GM18861 (cell line): ENCODE measurements at regions not wholly inside any gene's neighbourhood (a gene's known extent, or its start where the extent isn't known, plus 50 kb on each side); places are given as distances from the start of the nearest gene placed in this dataset.
"Not testable (repeated sequence)": the region's sequence is repeated elsewhere in the genome, so short reads cannot be mapped to it uniquely, and the experiment has no call there.

Source experiments
- ATAC-seq: cut with Tn5 transposase; IDR thresholded peaks from one replicate; pipeline ENCODE4 v1.9.1; 2021; ENCODE audit not compliant: unreplicated experiment

GRCh38 chr7:149930374-149931068 is 56.8 kb downstream of the ATP6V0E2 start:
- not testable (repeated sequence) for ATAC-seq

- ATAC-seq, result not testable (repeated sequence)
These were observed 60.0 kb downstream of the ATP6V0E2 start for GRCh38 chr7:149933776-149934175.

- ATAC-seq, result not testable (repeated sequence)
These were observed 73.6 kb downstream of the ATP6V0E2 start for GRCh38 chr7:149947346-149947745.

GRCh38 chr7:149948444-149948843 is 74.7 kb downstream of the ATP6V0E2 start:
- not testable (repeated sequence) for ATAC-seq

GRCh38 chr7:149949863-149950577 is 76.3 kb downstream of the ATP6V0E2 start:
- ATAC-seq, result not testable (repeated sequence)

- ATAC-seq, result not testable (repeated sequence)
These were observed 76.8 kb downstream of the ATP6V0E2 start for GRCh38 chr7:149950578-149950924.

- ATAC-seq, result not testable (repeated sequence)
These were observed 77.8 kb downstream of the ATP6V0E2 start for GRCh38 chr7:149951579-149951978.

GRCh38 chr7:149958880-149959279 is 85.1 kb downstream of the ATP6V0E2 start:
- ATAC-seq, result not testable (repeated sequence)

- ATAC-seq, result not testable (repeated sequence)
These were observed 87.1 kb downstream of the ATP6V0E2 start for GRCh38 chr7:149960863-149961262.

GRCh38 chr7:149961878-149962277 is 88.1 kb downstream of the ATP6V0E2 start:
- not testable (repeated sequence) for ATAC-seq

- ATAC-seq, result not testable (repeated sequence)
These were observed 89.0 kb downstream of the ATP6V0E2 start for GRCh38 chr7:149962685-149963319.

GRCh38 chr7:149963985-149964384 is 90.2 kb downstream of the ATP6V0E2 start:
- ATAC-seq, result not testable (repeated sequence)

GRCh38 chr7:149966444-149966843 is 92.7 kb downstream of the ATP6V0E2 start:
- not testable (repeated sequence) for ATAC-seq

- not testable (repeated sequence) for ATAC-seq
These were observed 99.2 kb downstream of the ATP6V0E2 start for GRCh38 chr7:149972977-149973376.

GRCh38 chr7:149973681-149974080 is 99.9 kb downstream of the ATP6V0E2 start:
- ATAC-seq, result not testable (repeated sequence)

- not testable (repeated sequence) for ATAC-seq
These were observed 101.8 kb downstream of the ATP6V0E2 start for GRCh38 chr7:149975608-149976007.

- ATAC-seq, result not testable (repeated sequence)
These were observed 104.8 kb downstream of the ATP6V0E2 start for GRCh38 chr7:149978537-149978936.

GRCh38 chr7:149978944-149979343 is 105.2 kb downstream of the ATP6V0E2 start:
- ATAC-seq, result not testable (repeated sequence)

GRCh38 chr7:149982537-149983112 is 108.9 kb downstream of the ATP6V0E2 start:
- not testable (repeated sequence) for ATAC-seq

GRCh38 chr7:149986866-149987265 is 113.1 kb downstream of the ATP6V0E2 start:
- ATAC-seq, result not testable (repeated sequence)

- not testable (repeated sequence) for ATAC-seq
These were observed 118.0 kb downstream of the ATP6V0E2 start for GRCh38 chr7:149991652-149992302.
